IPS DF 19.7 (cell line): ENCODE measurements at regions not wholly inside any gene's neighbourhood (a gene's known extent, or its start where the extent isn't known, plus 50 kb on each side); places are given as distances from the start of the nearest gene placed in this dataset.

Experiments
- DNase-seq: peaks from one replicate; pipeline ENCODE4 v3.0.0-alpha.2; 2013; ENCODE audit warnings: low read depth, low spot score

GRCh38 chr3:116639641-116640040 lies 69.9 kb upstream of the TUSC7 start:
- DNase-seq = no peak

- no peak for DNase-seq
Measured at GRCh38 chr3:116640109-116640508, 69.5 kb upstream of the TUSC7 start.

- DNase-seq = no peak
Measured at GRCh38 chr3:116643001-116643400, 66.6 kb upstream of the TUSC7 start.

- no peak for DNase-seq
Measured at GRCh38 chr3:116647996-116648395, 61.6 kb upstream of the TUSC7 start.
